ENCODE measurements at regions not wholly inside any gene's neighbourhood (a gene's known extent, or its start where the extent isn't known, plus 50 kb on each side); places are given as distances from the start of the nearest gene placed in this dataset.

- DNase-seq (ENCODE audit: low read depth): no peak
- no peak for TF ChIP-seq CTCF (conservative IDR thresholded peaks at IDR 0.05; ENCODE audit: control insufficient read depth, insufficient read depth, low read depth, low read length)
- no peak overlapping the region for H3K4me3 ChIP-seq (ENCODE audit: control insufficient read depth, low read depth, low read length)
Measured at GRCh38 chr2:7368211-7368610, 451.0 kb downstream of the RNF144A start.

- DNase-seq (ENCODE audit: low read depth): no peak
- H3K4me3 ChIP-seq (ENCODE audit: control insufficient read depth, low read depth, low read length): no peak overlapping the region
- TF ChIP-seq CTCF (conservative IDR thresholded peaks at IDR 0.05; ENCODE audit: control insufficient read depth, insufficient read depth, low read depth, low read length): no peak
Measured at GRCh38 chr2:7373156-7373555, 455.9 kb downstream of the RNF144A start.

- DNase-seq (ENCODE audit: low read depth): no peak
Measured at GRCh38 chr2:7375901-7376300, 458.7 kb downstream of the RNF144A start.

GRCh38 chr2:7377916-7378569 lies 460.8 kb downstream of the RNF144A start:
- no peak overlapping the region for H3K4me3 ChIP-seq (ENCODE audit: control insufficient read depth, low read depth, low read length)
- no peak for TF ChIP-seq CTCF (conservative IDR thresholded peaks at IDR 0.05; ENCODE audit: control insufficient read depth, insufficient read depth, low read depth, low read length)
- no peak for DNase-seq (ENCODE audit: low read depth)

More at GRCh38 chr2:7375901-7376300, 458.7 kb downstream of the RNF144A start:
- no peak for TF ChIP-seq CTCF (conservative IDR thresholded peaks at IDR 0.05; ENCODE audit: control insufficient read depth, insufficient read depth, low read depth, low read length)
- no peak overlapping the region for H3K4me3 ChIP-seq (ENCODE audit: control insufficient read depth, low read depth, low read length)

GRCh38 chr2:7378591-7378990 lies 461.4 kb downstream of the RNF144A start:
- no peak overlapping the region for H3K4me3 ChIP-seq (ENCODE audit: control insufficient read depth, low read depth, low read length)
- DNase-seq (ENCODE audit: low read depth): no peak
- no peak for TF ChIP-seq CTCF (conservative IDR thresholded peaks at IDR 0.05; ENCODE audit: control insufficient read depth, insufficient read depth, low read depth, low read length)

- H3K4me3 ChIP-seq (ENCODE audit: control insufficient read depth, low read depth, low read length): no peak overlapping the region
- DNase-seq (ENCODE audit: low read depth): no peak
- no peak for TF ChIP-seq CTCF (conservative IDR thresholded peaks at IDR 0.05; ENCODE audit: control insufficient read depth, insufficient read depth, low read depth, low read length)
Measured at GRCh38 chr2:7379799-7380198, 462.6 kb downstream of the RNF144A start.

Measured in fibroblast of mammary gland (primary cell).